ENCODE measurements at regions not wholly inside any gene's neighbourhood (a gene's known extent, or its start where the extent isn't known, plus 50 kb on each side); places are given as distances from the start of the nearest gene placed in this dataset.

- TF ChIP-seq, protein P1, sequence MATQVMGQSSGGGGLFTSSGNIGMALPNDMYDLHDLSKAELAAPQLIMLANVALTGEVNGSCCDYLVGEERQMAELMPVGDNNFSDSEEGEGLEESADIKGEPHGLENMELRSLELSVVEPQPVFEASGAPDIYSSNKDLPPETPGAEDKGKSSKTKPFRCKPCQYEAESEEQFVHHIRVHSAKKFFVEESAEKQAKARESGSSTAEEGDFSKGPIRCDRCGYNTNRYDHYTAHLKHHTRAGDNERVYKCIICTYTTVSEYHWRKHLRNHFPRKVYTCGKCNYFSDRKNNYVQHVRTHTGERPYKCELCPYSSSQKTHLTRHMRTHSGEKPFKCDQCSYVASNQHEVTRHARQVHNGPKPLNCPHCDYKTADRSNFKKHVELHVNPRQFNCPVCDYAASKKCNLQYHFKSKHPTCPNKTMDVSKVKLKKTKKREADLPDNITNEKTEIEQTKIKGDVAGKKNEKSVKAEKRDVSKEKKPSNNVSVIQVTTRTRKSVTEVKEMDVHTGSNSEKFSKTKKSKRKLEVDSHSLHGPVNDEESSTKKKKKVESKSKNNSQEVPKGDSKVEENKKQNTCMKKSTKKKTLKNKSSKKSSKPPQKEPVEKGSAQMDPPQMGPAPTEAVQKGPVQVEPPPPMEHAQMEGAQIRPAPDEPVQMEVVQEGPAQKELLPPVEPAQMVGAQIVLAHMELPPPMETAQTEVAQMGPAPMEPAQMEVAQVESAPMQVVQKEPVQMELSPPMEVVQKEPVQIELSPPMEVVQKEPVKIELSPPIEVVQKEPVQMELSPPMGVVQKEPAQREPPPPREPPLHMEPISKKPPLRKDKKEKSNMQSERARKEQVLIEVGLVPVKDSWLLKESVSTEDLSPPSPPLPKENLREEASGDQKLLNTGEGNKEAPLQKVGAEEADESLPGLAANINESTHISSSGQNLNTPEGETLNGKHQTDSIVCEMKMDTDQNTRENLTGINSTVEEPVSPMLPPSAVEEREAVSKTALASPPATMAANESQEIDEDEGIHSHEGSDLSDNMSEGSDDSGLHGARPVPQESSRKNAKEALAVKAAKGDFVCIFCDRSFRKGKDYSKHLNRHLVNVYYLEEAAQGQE (IDR thresholded peaks at IDR 0.05), result no peak
- TF ChIP-seq GABPA (IDR thresholded peaks at IDR 0.05 in 1 of 2, conservative IDR thresholded peaks at IDR 0.05 in 1 of 2) (no peak), FOXA2 (IDR thresholded peaks at IDR 0.05) (no peak), EGR1 (IDR thresholded peaks at IDR 0.05; ENCODE audit: low read depth in 2 of 2) (no peak)
- TF ChIP-seq, protein P2, sequence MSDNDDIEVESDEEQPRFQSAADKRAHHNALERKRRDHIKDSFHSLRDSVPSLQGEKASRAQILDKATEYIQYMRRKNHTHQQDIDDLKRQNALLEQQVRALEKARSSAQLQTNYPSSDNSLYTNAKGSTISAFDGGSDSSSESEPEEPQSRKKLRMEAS (IDR thresholded peaks at IDR 0.05), result no peak
Observed at GRCh38 chr1:95475686-95476457, 241.9 kb downstream of the RWDD3 start (continued).

DNA sequence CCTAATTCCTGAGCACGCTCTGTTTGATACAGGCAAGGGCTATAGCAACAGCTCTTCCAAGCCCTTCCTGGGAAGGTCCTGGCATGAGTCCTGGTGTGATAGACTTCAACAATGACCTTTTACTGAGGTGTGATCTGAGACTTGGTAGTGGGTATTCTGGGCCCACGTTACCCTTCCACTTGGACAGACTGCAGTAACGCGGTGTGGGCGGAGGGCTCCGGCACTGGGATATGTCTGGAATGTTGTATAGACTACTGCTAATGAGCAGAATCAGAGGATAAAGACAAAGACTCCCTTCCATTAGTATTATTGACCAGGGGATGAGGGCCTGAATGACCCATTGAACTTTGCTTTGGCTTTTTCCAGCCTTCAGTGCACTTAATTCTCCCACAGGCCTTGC is 262.3 kb downstream of the RWDD3 start:
- H3K4me3 ChIP-seq (ENCODE audit: low read depth in 1 of 3, low read length in 3 of 3), result no peak overlapping the region
- no peaks in the 10 kb centered on the region for H3K4me1 ChIP-seq (ENCODE audit: control insufficient read depth in 4 of 4, insufficient read depth in 4 of 4, low read length in 3 of 4)
- WGBS, result 89% methylated on average over 6 of the region's 6 CpGs
- TF ChIP-seq GABPA (IDR thresholded peaks at IDR 0.05 in 1 of 2, conservative IDR thresholded peaks at IDR 0.05 in 1 of 2) (no peak), CTCF (IDR thresholded peaks at IDR 0.05; ENCODE audit: low read depth, low read length, missing input control) (no peak), FOXA1 (IDR thresholded peaks at IDR 0.05) (no peak), FOXA2 (IDR thresholded peaks at IDR 0.05) (no peak), HNF4G (IDR thresholded peaks at IDR 0.05) (no peak), SP1 (IDR thresholded peaks at IDR 0.05) (no peak), EGR1 (IDR thresholded peaks at IDR 0.05; ENCODE audit: low read depth in 2 of 2) (no peak), RXRA (IDR thresholded peaks at IDR 0.05) (no peak), ZBTB33 (IDR thresholded peaks at IDR 0.05) (no peak), NR2F2 (IDR thresholded peaks at IDR 0.05) (no peak), HNF4A (conservative IDR thresholded peaks at IDR 0.05) (no peak), YY1 (IDR thresholded peaks at IDR 0.05) (no peak)
- TF ChIP-seq, protein P3, sequence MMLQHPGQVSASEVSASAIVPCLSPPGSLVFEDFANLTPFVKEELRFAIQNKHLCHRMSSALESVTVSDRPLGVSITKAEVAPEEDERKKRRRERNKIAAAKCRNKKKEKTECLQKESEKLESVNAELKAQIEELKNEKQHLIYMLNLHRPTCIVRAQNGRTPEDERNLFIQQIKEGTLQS (IDR thresholded peaks at IDR 0.05), result no peak
- TF ChIP-seq, protein P2 (IDR thresholded peaks at IDR 0.05), result no peak
- TF ChIP-seq, protein P1 (IDR thresholded peaks at IDR 0.05), result no peak
- no peak overlapping the region for H3K27ac ChIP-seq (ENCODE audit: low read depth in 1 of 2, low read length in 2 of 2)
- H3K9ac ChIP-seq (ENCODE audit: low read depth in 1 of 2, low read length in 2 of 2), result no peak overlapping the region
- H3K27me3 ChIP-seq (ENCODE audit: control insufficient read depth in 4 of 4, insufficient read depth in 4 of 4, low read length in 3 of 4), result no peaks in the 10 kb centered on the region
- H3K9me3 ChIP-seq (ENCODE audit: control insufficient read depth in 4 of 4, low read length in 3 of 4), result no peaks in the 10 kb centered on the region
- no peak for DNase-seq (ENCODE audit: low spot score)
- H3K36me3 ChIP-seq (ENCODE audit: control insufficient read depth in 4 of 4, insufficient read depth in 3 of 4, low read depth in 1 of 4, low read length in 3 of 4), result no peaks in the 10 kb centered on the region

Measured in liver (tissue), 8 donors.